ENCODE measurements at regions not wholly inside any gene's neighbourhood (a gene's known extent, or its start where the extent isn't known, plus 50 kb on each side); places are given as distances from the start of the nearest gene placed in this dataset.

GRCh38 chr7:11946794-11947193, 114.8 kb upstream of the THSD7A start:
- Histone ChIP-seq H3K27ac (no peak overlapping the region), H3K36me3 (no peaks in the 10 kb centered on the region), H3K9me3 (no peaks in the 10 kb centered on the region), H3K27me3 (replicated peaks; ENCODE audit: insufficient read depth) (no peaks in the 10 kb centered on the region), H3K4me1 (ENCODE audit: control insufficient read depth in 1 of 2, low read depth in 2 of 2) (no peaks in the 10 kb centered on the region), H3K4me3 (no peak overlapping the region)
- no peak for TF ChIP-seq CTCF (IDR thresholded peaks at IDR 0.05)
- ATAC-seq (ENCODE audit: insufficient number of reproducible peaks, low FRiP score, low read depth): no peak
- DNase-seq (ENCODE audit: low spot score): no peak

- no peaks in the 10 kb centered on the region for H3K27me3 ChIP-seq (replicated peaks; ENCODE audit: insufficient read depth)
- ATAC-seq (ENCODE audit: insufficient number of reproducible peaks, low FRiP score, low read depth) (no peak), DNase-seq (ENCODE audit: low spot score) (no peak)
- no peaks in the 10 kb centered on the region for H3K4me1 ChIP-seq (ENCODE audit: control insufficient read depth in 1 of 2, low read depth in 2 of 2)
- H3K4me3 ChIP-seq: no peak overlapping the region
- no peaks in the 10 kb centered on the region for H3K9me3 ChIP-seq
- H3K27ac ChIP-seq: no peak overlapping the region
- no peaks in the 10 kb centered on the region for H3K36me3 ChIP-seq
- no peak for TF ChIP-seq CTCF (IDR thresholded peaks at IDR 0.05)
Measured at GRCh38 chr7:11950281-11950680, 118.3 kb upstream of the THSD7A start.

DNA sequence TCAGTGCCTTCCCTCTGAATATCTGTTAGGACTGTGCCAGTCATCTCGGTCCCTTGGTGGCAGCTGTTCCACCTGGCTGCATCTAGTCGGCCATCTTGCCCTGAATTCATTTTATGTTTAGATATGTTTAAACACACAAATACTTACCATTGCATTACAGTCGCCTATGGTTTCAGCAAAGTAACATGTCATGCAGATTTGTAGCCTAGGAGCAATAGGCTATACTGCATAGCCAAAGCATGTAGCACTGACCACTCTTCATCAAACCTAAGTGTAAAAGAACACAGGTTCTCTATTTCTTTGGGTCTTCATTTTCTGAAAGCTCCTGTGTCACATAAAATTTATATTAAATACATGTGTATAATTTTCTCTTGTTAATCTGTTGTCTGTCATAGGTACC, 118.9 kb upstream of the THSD7A start:
- ATAC-seq (ENCODE audit: insufficient number of reproducible peaks, low FRiP score, low read depth): no peak
- TF ChIP-seq CTCF (IDR thresholded peaks at IDR 0.05): no peak

DNA sequence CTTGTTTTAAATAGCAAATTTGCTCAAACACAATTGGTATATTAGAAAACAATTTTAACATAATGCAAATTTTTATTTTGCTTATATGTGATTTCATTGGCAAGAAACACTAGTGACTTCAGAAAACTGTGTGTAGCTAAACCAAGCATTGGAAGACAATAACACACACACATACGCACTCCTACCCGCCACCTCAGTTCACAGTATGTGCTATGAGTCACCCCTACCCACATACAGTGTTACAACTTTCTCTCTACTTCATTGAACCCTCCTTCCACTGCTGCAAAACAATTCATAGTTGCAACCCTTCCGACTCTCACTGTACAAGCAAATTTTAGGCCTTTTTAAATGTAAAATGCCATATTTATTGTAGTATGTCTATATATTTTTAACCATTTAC, 119.9 kb upstream of the THSD7A start:
- Histone ChIP-seq H3K36me3 (no peaks in the 10 kb centered on the region), H3K9me3 (no peaks in the 10 kb centered on the region), H3K27ac (no peak overlapping the region), H3K4me3 (no peak overlapping the region), H3K27me3 (replicated peaks; ENCODE audit: insufficient read depth) (no peaks in the 10 kb centered on the region), H3K4me1 (ENCODE audit: control insufficient read depth in 1 of 2, low read depth in 2 of 2) (no peaks in the 10 kb centered on the region)
- DNase-seq (ENCODE audit: low spot score) (no peak), ATAC-seq (ENCODE audit: insufficient number of reproducible peaks, low FRiP score, low read depth) (no peak)
- no peak for TF ChIP-seq CTCF (IDR thresholded peaks at IDR 0.05)

More for the DNA sequence above, 118.9 kb upstream of the THSD7A start:
- H3K9me3 ChIP-seq: no peaks in the 10 kb centered on the region
- no peak for DNase-seq (ENCODE audit: low spot score)
- no peak overlapping the region for H3K27ac ChIP-seq
- H3K36me3 ChIP-seq: no peaks in the 10 kb centered on the region
- no peaks in the 10 kb centered on the region for H3K27me3 ChIP-seq (replicated peaks; ENCODE audit: insufficient read depth)
- no peak overlapping the region for H3K4me3 ChIP-seq
- no peaks in the 10 kb centered on the region for H3K4me1 ChIP-seq (ENCODE audit: control insufficient read depth in 1 of 2, low read depth in 2 of 2)

DNA sequence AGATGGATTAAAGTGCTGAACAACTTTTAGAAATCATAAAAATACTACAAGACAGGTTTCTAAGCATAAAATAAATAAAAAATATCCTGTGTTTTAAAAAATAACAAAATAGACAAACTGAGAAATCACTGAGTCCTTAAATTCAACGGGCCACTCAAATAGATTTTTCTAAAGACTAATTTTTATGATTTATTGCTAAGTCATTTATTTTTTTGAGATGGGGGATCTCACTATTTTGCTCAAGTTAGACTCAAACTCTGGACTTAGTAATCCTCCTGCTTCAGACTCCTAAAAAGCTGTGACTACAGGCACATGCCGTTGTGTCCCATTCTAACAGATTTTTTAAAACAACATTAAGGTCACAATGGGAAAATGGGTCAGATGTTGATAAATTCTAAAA, 121.0 kb upstream of the THSD7A start:
- no peak for TF ChIP-seq CTCF (IDR thresholded peaks at IDR 0.05)
- no peak overlapping the region for H3K27ac ChIP-seq
- DNase-seq (ENCODE audit: low spot score): no peak
- H3K36me3 ChIP-seq: no peaks in the 10 kb centered on the region
- no peak for ATAC-seq (ENCODE audit: insufficient number of reproducible peaks, low FRiP score, low read depth)
- no peak overlapping the region for H3K4me3 ChIP-seq
- H3K27me3 ChIP-seq (replicated peaks; ENCODE audit: insufficient read depth): no peaks in the 10 kb centered on the region
- no peaks in the 10 kb centered on the region for H3K4me1 ChIP-seq (ENCODE audit: control insufficient read depth in 1 of 2, low read depth in 2 of 2)
- no peaks in the 10 kb centered on the region for H3K9me3 ChIP-seq

Data from thoracic aorta (tissue), 2 donors.